Endothelial cell of umbilical vein (primary cell): ENCODE measurements at regions not wholly inside any gene's neighbourhood (a gene's known extent, or its start where the extent isn't known, plus 50 kb on each side); places are given as distances from the start of the nearest gene placed in this dataset.

Source experiments
- BruUV-seq: library from RNA; stranded (reverse); fragments of 400-500 nt; replicated peaks from 2 replicates; lab custom pipeline; 2021; lab: Mats Ljungman, UMichigan
- CTCF ChIA-PET: fragments of 300-600, 350-600 bp; sonication (Branson Sonifier 250); formaldehyde crosslinking; loops from one replicate; lab custom pipeline; 2021; ENCODE audit warnings: antibody characterized with exemption, inconsistent platforms; lab: Charles Lee
- POLR2A ChIA-PET: fragments of 300-600, 350-600 bp; sonication (Branson Sonifier 250); formaldehyde crosslinking; loops from one replicate; lab custom pipeline; 2021; ENCODE audit warnings: antibody characterized with exemption, inconsistent platforms; lab: Charles Lee
- DNase-seq: peaks from one replicate; pipeline ENCODE4 v3.0.0-alpha.2; 2011; ENCODE audit warnings: low read depth, low spot score
- FAIRE-seq: peaks from 2 replicates; lab custom pipeline; 2011; peaks lifted over from hg19 to GRCh38; lab: Jason Lieb, UNC
- H2AFZ ChIP-seq: 2 replicates; pipeline ENCODE4 v1.6.0; 2012; ENCODE audit warnings: low read depth, low read length, control low read depth, inconsistent platforms
- H3K27ac ChIP-seq: 2 replicates; pipeline ENCODE4 v1.5.1; 2011; ENCODE audit warnings: low read depth, mild to moderate bottlenecking, control low read depth, low read length, moderate library complexity; ENCODE audit not compliant: insufficient read depth
- H3K27me3 ChIP-seq, 2 experiments: 2 replicates each; pipeline versions ENCODE4 v1.6.0 to v1.6.1; 2011; ENCODE audit warnings: low read length in 2 of 2, mixed read lengths in 1 of 2; ENCODE audit not compliant: control insufficient read depth in 2 of 2, insufficient read depth in 2 of 2
- H3K36me3 ChIP-seq, 2 experiments: 2 replicates in 1 of 2; 3 replicates in 1 of 2; pipeline ENCODE4 v1.5.1; 2011; ENCODE audit warnings: low read length in 2 of 2, mild to moderate bottlenecking in 1 of 2, moderate library complexity in 1 of 2; ENCODE audit not compliant: control insufficient read depth in 2 of 2, insufficient read depth in 2 of 2; ENCODE audit errors: extremely low read depth in 1 of 2
- H3K4me1 ChIP-seq: 3 replicates; pipeline ENCODE4 v1.5.1; 2011; ENCODE audit warnings: mild to moderate bottlenecking, low read length; ENCODE audit not compliant: control insufficient read depth, insufficient read depth; ENCODE audit errors: extremely low read depth
- H3K4me2 ChIP-seq: 2 replicates; pipeline ENCODE4 v1.6.1; 2011; ENCODE audit warnings: low read length, control low read depth, mixed read lengths; ENCODE audit not compliant: insufficient read depth
- H3K4me3 ChIP-seq, 3 experiments: fragments of 200-600 bp in 1 of 3; sonication (generic), shearing (Covaris generic) in 1 of 3; replicated peaks in 1 of 3; 2 replicates each; pipeline ENCODE4 v1.5.1; 2011 to 2016; ENCODE audit warnings: control low read depth in 3 of 3, low read length in 3 of 3, mild to moderate bottlenecking in 2 of 3, inconsistent platforms in 1 of 3, low read depth in 1 of 3, moderate library complexity in 1 of 3; ENCODE audit not compliant: insufficient read depth in 1 of 3
- H3K79me2 ChIP-seq: 2 replicates; pipeline ENCODE4 v1.6.0; 2012; ENCODE audit warnings: low read length, inconsistent platforms; ENCODE audit not compliant: control insufficient read depth, insufficient read depth
- H3K9ac ChIP-seq: replicated peaks from 2 replicates; pipeline ENCODE3; 2011; ENCODE audit warnings: low read length, control low read depth; ENCODE audit not compliant: insufficient read depth; ENCODE audit errors: extremely low read depth
- H3K9me1 ChIP-seq: replicated peaks from 3 replicates; pipeline ENCODE4 v1.6.0; 2011; ENCODE audit warnings: mild to moderate bottlenecking, low read length; ENCODE audit not compliant: control insufficient read depth, insufficient read depth; ENCODE audit errors: extremely low read depth
- H3K9me3 ChIP-seq: replicated peaks from 2 replicates; pipeline ENCODE4 v1.5.1; 2012; ENCODE audit warnings: low read length, inconsistent platforms; ENCODE audit not compliant: control insufficient read depth, insufficient read depth
- H4K20me1 ChIP-seq: replicated peaks from 2 replicates; pipeline ENCODE3; 2011; ENCODE audit warnings: mild to moderate bottlenecking, low read length; ENCODE audit not compliant: control insufficient read depth, insufficient read depth; ENCODE audit errors: extremely low read depth
- CTCF ChIP-seq, 2 donors: IDR thresholded peaks; 1 replicate in 1 of 2; 2 replicates in 1 of 2; pipeline ENCODE4 v1.5.1; 2011; ENCODE audit warnings: low read length in 2 of 2, mild to moderate bottlenecking in 2 of 2, moderate library complexity in 2 of 2, control low read depth in 1 of 2, inconsistent platforms in 1 of 2, low read depth in 1 of 2; ENCODE audit not compliant: insufficient read depth in 1 of 2; ENCODE audit errors: extremely low read depth in 1 of 2
- EZH2 ChIP-seq: IDR thresholded peaks from 2 replicates; pipeline ENCODE4 v1.6.1; 2012; ENCODE audit warnings: borderline replicate concordance, low read depth, mild to moderate bottlenecking, moderate library complexity, low read length, inconsistent platforms; ENCODE audit not compliant: severe bottlenecking
- FOS ChIP-seq: IDR thresholded peaks from 2 replicates; pipeline ENCODE4 v1.6.1; 2011; ENCODE audit warnings: mild to moderate bottlenecking, low read length, moderate library complexity, borderline replicate concordance; ENCODE audit not compliant: insufficient read depth
- GATA2 ChIP-seq: IDR thresholded peaks from 2 replicates; pipeline ENCODE4 v1.7.0; 2011; ENCODE audit warnings: low read depth, mild to moderate bottlenecking, moderate library complexity, mixed read lengths, low read length; ENCODE audit not compliant: insufficient read length, insufficient read depth
- JUN ChIP-seq: IDR thresholded peaks from 2 replicates; pipeline ENCODE4 v1.6.1; 2011; ENCODE audit warnings: borderline replicate concordance, low read depth; ENCODE audit not compliant: insufficient read length, insufficient read depth
- POLR2A ChIP-seq: IDR thresholded peaks from 2 replicates; pipeline ENCODE4 v1.6.1; 2012; ENCODE audit warnings: low read depth, mild to moderate bottlenecking, control low read depth, low read length
- POLR2AphosphoS5 ChIP-seq: IDR thresholded peaks from 2 replicates; pipeline ENCODE4 v1.6.1; 2012; ENCODE audit warnings: low read depth, mild to moderate bottlenecking, control low read depth, low read length, moderate library complexity; ENCODE audit not compliant: insufficient read depth
- dilution Hi-C: fragments of 300-500 bp; cut with MboI; formaldehyde crosslinking; loops from one replicate; pipeline ENCODE4 v1.15.0; 2019; ENCODE audit warnings: low sequenced_read_pairs; ENCODE audit not compliant: extremely low pct_ligation_motif_present
- intact Hi-C: fragments of 100-400 bp; cut with micrococcal nuclease; formaldehyde crosslinking; loops from one replicate; pipeline ENCODE4 v1.10.0; 2022

- H3K79me2 ChIP-seq: no peaks in the 10 kb centered on the region
- FAIRE-seq (no peak), DNase-seq (no peak)
- TF ChIP-seq JUN: no peak
- no peak for TF ChIP-seq POLR2A
- TF ChIP-seq GATA2: no peak
- TF ChIP-seq EZH2: no peak
- TF ChIP-seq FOS: no peak
- no peak for TF ChIP-seq POLR2AphosphoS5
- no peak for TF ChIP-seq CTCF (IDR thresholded peaks at IDR 0.05; ENCODE audit: extremely low read depth in 1 of 2, insufficient read depth in 1 of 2, low read depth in 1 of 2, low read length in 2 of 2)
- H3K27me3 ChIP-seq: no peaks in the 10 kb centered on the region
- ChIA-PET CTCF (interaction anchor here (0.6 kb wide), 1 partner anchor 8 kb away, joined by 3 read pairs; no protein-coding TSS in a partner anchor), POLR2A (no interaction called here)
- no peaks in the 10 kb centered on the region for H3K9me1 ChIP-seq
- no peaks in the 10 kb centered on the region for H4K20me1 ChIP-seq
- intact Hi-C loops (no loop called here), dilution Hi-C loops (no loop called here)
- no peak overlapping the region for H2AFZ ChIP-seq
- H3K27ac ChIP-seq: no peak overlapping the region
- no peak overlapping the region for H3K4me3 ChIP-seq
- H3K4me2 ChIP-seq: no peak overlapping the region
- no peaks in the 10 kb centered on the region for H3K36me3 ChIP-seq
- H3K4me1 ChIP-seq: no peaks in the 10 kb centered on the region
- no peak overlapping the region for H3K9ac ChIP-seq
- peaks cover 2% of the 10 kb centered on the region for H3K9me3 ChIP-seq
- no TSS peak for BruUV-seq
Observed at GRCh38 chr2:16067444-16067843, 127.1 kb downstream of the MYCN start.
